G401 (cell line): ENCODE measurements at regions not wholly inside any gene's neighbourhood (a gene's known extent, or its start where the extent isn't known, plus 50 kb on each side); places are given as distances from the start of the nearest gene placed in this dataset.

Source experiments
- DNase-seq: peaks from one replicate; pipeline ENCODE4 v3.0.0-alpha.2; 2015; ENCODE audit warnings: low spot score
- in situ Hi-C: cut with HindIII; loops from 2 replicates; pipeline ENCODE4 v1.10.0; 2016; ENCODE audit warnings: low sequenced_read_pairs, mixed read lengths

- peak; percentile 38 for DNase-seq
- in situ Hi-C loops = no loop called here
Observed at GRCh38 chr20:22217712-22218352, 366.5 kb downstream of the FOXA2 start.

- in situ Hi-C loops = no loop called here
- no peak for DNase-seq
Observed at GRCh38 chr20:22216984-22217383, 367.4 kb downstream of the FOXA2 start.

GRCh38 chr20:22214296-22214695 is 370.1 kb downstream of the FOXA2 start:
- no peak for DNase-seq
- in situ Hi-C loops = no loop called here

GRCh38 chr20:22213271-22213670 is 371.1 kb downstream of the FOXA2 start:
- no peak for DNase-seq
- in situ Hi-C loops = no loop called here

- no peak for DNase-seq
- in situ Hi-C loops = no loop called here
Observed at GRCh38 chr20:22207280-22207679, 377.1 kb downstream of the FOXA2 start.

GRCh38 chr20:22204801-22205200 is 379.6 kb downstream of the FOXA2 start:
- in situ Hi-C loops = no loop called here
- no peak for DNase-seq

GRCh38 chr20:22182148-22182547 is 402.2 kb downstream of the FOXA2 start:
- no peak for DNase-seq
- in situ Hi-C loops = no loop called here

- DNase-seq = no peak
- in situ Hi-C loops = no loop called here
Observed at GRCh38 chr20:22180244-22180643, 404.1 kb downstream of the FOXA2 start.

GRCh38 chr20:22160101-22160652 is 424.2 kb downstream of the FOXA2 start:
- DNase-seq = no peak
- in situ Hi-C loops = no loop called here

- in situ Hi-C loops = no loop called here
Observed at GRCh38 chr20:22159276-22159675, 425.1 kb downstream of the FOXA2 start.

GRCh38 chr20:22127587-22127986 is 422.1 kb downstream of the PAX1 start:
- no peak for DNase-seq
- in situ Hi-C loops = no loop called here

More at GRCh38 chr20:22159276-22159675, 425.1 kb downstream of the FOXA2 start:
- DNase-seq = no peak

- DNase-seq = peak; percentile 14
- in situ Hi-C loops = no loop called here
Observed at GRCh38 chr20:22106308-22106938, 401.0 kb downstream of the PAX1 start.

- in situ Hi-C loops = no loop called here
- DNase-seq = no peak
Observed at GRCh38 chr20:22101606-22102005, 396.1 kb downstream of the PAX1 start.

- in situ Hi-C loops = no loop called here
- DNase-seq = no peak
Observed at GRCh38 chr20:22100686-22101085, 395.2 kb downstream of the PAX1 start.

GRCh38 chr20:22099348-22099747 is 393.9 kb downstream of the PAX1 start:
- in situ Hi-C loops = no loop called here
- DNase-seq = no peak

- DNase-seq = no peak
- in situ Hi-C loops = no loop called here
Observed at GRCh38 chr20:22098511-22098910, 393.0 kb downstream of the PAX1 start.

- DNase-seq = no peak
- in situ Hi-C loops = no loop called here
Observed at GRCh38 chr20:22093122-22093521, 387.7 kb downstream of the PAX1 start.

- DNase-seq = no peak
- in situ Hi-C loops = no loop called here
Observed at GRCh38 chr20:22088882-22089281, 383.4 kb downstream of the PAX1 start.

- DNase-seq = no peak
- in situ Hi-C loops = no loop called here
Observed at GRCh38 chr20:22080985-22081384, 375.5 kb downstream of the PAX1 start.

GRCh38 chr20:22074635-22075034 is 369.2 kb downstream of the PAX1 start:
- no peak for DNase-seq

GRCh38 chr20:22071841-22072240 is 366.4 kb downstream of the PAX1 start:
- no peak for DNase-seq
- in situ Hi-C loops = no loop called here

More at GRCh38 chr20:22074635-22075034, 369.2 kb downstream of the PAX1 start:
- in situ Hi-C loops = no loop called here
